RKO (cell line): ENCODE measurements at regions not wholly inside any gene's neighbourhood (a gene's known extent, or its start where the extent isn't known, plus 50 kb on each side); places are given as distances from the start of the nearest gene placed in this dataset.
"Not testable (repeated sequence)": the region's sequence is repeated elsewhere in the genome, so short reads cannot be mapped to it uniquely, and the experiment has no call there.

ENCODE experiments used
- DNase-seq: peaks from one replicate; pipeline ENCODE4 v3.0.0-alpha.2; 2016; ENCODE audit warnings: low spot score

- DNase-seq, result no peak
These were observed 1548.6 kb downstream of the EFNA5 start for GRCh38 chr5:106121972-106122605.

GRCh38 chr5:106116682-106117081, 1554.1 kb downstream of the EFNA5 start:
- DNase-seq, result no peak

DNA sequence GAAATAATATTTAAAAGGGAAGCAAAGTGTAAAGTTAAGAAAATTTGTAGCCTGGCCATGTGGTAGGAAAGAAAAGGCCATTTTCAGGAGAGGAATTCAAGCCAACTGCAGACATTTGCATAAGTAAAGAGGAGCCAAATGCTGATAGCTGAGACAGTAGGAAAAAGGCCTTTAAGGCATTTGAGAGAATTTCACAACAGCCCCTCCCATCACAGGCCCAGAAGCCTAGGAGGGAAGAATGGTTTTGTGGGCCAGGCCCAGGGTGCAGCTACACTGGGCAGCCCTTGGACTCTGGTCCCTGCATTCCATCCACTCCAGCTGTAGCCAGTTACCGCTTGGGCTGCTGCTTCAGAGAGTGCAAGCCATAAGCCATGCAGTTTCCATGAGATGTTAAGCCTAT, 1556.8 kb downstream of the EFNA5 start:
- DNase-seq, result no peak

DNA sequence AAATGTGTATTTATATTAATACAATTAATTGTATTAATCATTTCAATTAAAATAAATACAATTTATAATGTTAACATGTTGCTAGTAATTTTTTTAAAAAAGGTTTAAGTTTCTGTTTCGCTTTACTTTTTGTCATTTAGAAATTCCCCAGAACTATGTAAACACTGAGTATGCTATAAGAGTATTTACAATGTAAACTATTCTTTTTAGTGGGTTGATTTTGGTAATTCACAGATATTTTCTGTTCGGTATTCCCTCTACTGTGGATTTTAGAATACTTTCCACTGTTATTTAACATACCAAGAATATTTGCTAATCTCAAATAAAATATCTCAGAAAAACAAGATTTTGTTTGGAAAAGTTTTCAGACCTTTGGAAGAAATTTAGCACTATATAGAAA, 1564.4 kb downstream of the EFNA5 start:
- no peak for DNase-seq

DNA sequence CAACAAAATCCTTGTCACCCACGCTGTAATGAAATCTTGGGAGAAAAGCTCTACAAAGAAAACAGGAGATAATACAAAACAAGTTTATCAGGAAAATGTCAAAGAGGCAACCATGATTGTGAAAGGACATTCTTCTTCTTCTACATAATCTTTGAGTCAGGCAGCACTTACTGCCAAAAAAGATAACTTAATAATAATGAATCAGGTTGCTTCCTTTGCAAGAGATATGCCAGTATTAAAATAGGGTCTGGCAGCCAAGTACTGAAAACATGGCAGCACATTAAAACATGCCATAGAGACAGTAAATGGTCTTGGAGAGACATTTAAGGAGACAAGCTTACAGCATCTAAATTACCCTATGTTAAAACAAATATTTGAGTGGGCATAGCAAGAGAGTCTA, 1573.4 kb downstream of the EFNA5 start:
- DNase-seq, result no peak

- no peak for DNase-seq
These were observed 1575.9 kb downstream of the EFNA5 start for GRCh38 chr5:106094839-106095238.

DNA sequence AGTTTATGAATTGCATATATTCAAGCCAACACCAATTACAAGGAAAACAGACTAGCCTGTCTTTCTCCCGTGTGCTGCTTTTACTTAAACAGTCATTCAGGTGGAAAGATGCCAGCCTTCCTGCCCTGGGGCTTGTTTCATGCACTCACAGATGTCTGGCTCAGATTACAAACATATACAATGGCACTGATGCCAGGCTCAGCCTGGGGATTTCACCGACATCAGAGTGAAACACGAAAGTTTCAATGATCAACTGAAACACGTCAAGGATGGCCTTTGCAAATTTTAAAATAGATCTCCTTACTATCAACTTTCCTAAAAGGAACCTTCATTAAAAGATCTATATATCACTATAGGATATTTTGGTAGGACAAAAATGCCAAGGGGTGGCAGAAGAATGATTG, 1576.5 kb downstream of the EFNA5 start:
- DNase-seq, result no peak

DNA sequence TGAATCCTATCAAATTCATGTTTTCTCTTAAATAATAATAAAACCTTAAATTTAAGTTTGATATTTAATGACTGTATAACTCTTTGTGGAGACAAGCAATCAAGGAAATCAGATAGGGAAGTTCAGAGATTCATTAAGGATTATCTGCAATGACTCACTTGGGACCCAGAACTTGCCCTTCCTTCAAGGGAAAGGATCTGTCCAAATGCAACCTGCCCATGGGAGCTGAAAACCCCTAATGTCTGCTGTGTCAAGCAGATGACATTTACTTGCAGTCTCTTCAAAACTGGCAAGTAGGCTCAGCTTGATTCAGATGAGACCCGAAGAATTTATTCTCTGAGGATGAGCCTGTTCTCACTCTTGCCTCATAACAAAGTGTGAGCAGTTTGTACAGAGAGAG, 1577.6 kb downstream of the EFNA5 start:
- DNase-seq, result no peak

DNA sequence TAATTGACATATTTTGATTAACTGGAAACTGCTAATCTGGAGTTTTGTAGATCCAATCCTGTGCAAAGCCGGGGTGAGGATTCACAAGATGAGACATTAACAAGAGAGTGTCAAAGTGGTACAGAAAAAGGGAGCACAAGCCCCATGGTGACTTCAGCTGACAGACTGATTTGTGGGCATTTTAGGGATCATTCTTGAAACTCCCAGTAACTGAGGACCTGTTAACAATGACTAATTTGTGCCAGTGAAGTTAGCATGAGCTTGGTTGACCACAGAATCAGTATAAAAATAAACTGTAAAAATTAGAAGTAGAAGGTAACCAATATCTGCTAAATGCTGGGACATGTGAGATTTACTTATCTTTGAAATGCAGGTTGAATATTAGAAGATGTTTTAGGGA, 1578.3 kb downstream of the EFNA5 start:
- DNase-seq, result no peak

DNA sequence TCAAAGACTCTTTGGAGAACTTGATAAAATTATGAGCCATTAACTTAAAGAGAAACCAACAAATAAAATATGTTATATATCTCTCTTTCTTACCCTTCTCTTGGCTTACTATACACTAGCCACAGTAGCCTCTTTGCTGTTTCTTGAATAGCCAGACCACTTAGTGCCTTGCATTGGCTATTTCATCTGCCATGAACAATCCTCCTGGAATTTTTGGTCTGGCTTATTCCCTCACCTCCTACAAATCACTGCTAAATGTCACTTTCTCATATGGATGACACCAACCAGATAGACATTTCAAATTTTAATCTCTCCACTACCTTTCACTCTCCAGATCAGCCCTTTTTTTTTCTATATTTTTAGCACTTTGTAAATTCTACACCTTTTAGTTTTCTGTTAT, 1581.7 kb downstream of the EFNA5 start:
- DNase-seq, result no peak

- DNase-seq, result no peak
These were observed 1582.3 kb downstream of the EFNA5 start for GRCh38 chr5:106088462-106088861.

- DNase-seq, result no peak
These were observed 1584.4 kb downstream of the EFNA5 start for GRCh38 chr5:106086352-106086751.

DNA sequence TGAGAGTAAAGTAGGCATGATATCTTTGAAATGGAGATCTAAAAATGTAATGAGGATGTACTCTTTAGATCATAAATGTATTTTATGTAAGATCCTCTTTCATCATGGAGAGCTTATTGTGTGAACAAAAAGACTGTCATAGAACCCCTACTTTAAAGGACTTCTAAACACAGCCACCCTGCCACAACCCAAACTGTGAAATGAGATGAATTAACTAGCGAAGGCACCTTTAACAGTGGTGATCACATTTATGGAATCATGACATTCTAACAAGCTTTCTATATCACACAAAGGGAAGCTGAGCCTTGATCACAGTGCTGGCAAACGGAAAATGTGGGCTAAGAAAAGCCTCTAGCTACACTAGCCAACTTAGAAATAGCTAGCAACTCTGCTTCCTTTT, 1585.2 kb downstream of the EFNA5 start:
- no peak for DNase-seq

DNA sequence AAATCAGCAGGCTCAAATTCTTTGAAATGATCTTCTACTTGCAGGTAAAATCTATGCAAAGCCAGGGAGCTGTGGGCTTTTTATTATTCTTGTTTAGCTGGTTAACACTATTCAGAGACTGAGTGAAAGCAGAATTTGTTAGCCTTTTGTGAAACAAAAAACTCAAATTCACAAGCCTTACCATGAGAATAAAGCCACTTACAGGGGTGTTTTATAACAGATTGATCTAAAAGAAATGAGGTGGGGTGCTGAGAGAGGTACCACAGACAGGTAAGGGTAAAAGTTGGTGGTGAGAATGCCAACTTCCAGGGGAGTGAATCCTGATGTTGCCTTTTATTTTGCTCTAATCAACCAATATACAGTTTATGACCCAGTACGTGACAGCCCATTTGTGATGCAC, 1585.6 kb downstream of the EFNA5 start:
- no peak for DNase-seq

- no peak for DNase-seq
These were observed 1590.2 kb downstream of the EFNA5 start for GRCh38 chr5:106080535-106080934.

- DNase-seq, result no peak
These were observed 1594.1 kb downstream of the EFNA5 start for GRCh38 chr5:106076655-106077054.

DNA sequence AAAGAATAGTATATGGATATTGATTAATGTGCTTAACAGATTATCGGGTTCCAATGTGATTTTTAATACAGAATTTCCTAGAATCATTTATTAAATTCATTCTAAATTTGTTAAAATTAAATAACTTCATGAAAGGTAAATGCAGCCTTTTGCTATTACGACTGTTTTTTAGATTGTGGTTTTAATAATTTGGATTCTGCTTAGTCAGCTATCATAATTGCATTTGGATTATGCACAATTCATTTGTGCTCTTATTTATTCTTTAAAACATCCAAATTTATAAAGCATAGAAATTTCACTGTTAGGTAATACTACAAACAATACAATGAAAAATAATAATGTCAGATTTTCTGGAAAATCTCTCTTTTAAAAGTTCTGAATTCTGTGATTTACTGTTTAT, 1598.5 kb downstream of the EFNA5 start:
- DNase-seq, result no peak

GRCh38 chr5:106047341-106047740, 1623.4 kb downstream of the EFNA5 start:
- DNase-seq, result no peak

GRCh38 chr5:106032069-106032468, 1638.7 kb downstream of the EFNA5 start:
- DNase-seq, result not testable (repeated sequence)

- no peak for DNase-seq
These were observed 1642.4 kb downstream of the EFNA5 start for GRCh38 chr5:106028314-106028713.

- DNase-seq, result no peak
These were observed 1649.8 kb downstream of the EFNA5 start for GRCh38 chr5:106020894-106021293.

DNA sequence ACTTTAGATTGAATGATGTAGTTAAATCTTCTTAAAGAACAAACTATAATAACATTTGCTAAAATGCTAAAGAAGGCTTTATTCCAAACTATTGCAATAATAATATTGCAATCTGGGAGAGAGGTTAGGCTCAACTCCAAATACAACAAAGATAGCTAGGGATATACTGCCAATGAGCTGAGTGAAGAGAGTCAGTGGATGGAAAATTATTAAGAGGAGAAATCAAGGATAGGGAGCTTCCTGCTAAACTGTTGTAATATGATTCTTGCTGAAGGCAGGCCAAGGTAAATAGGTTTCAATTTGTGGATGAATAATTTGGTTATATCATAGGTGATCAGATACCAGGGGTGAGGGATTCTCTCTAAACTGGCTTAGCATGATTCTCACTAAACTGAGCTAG, 1651.5 kb downstream of the EFNA5 start:
- DNase-seq, result no peak

DNA sequence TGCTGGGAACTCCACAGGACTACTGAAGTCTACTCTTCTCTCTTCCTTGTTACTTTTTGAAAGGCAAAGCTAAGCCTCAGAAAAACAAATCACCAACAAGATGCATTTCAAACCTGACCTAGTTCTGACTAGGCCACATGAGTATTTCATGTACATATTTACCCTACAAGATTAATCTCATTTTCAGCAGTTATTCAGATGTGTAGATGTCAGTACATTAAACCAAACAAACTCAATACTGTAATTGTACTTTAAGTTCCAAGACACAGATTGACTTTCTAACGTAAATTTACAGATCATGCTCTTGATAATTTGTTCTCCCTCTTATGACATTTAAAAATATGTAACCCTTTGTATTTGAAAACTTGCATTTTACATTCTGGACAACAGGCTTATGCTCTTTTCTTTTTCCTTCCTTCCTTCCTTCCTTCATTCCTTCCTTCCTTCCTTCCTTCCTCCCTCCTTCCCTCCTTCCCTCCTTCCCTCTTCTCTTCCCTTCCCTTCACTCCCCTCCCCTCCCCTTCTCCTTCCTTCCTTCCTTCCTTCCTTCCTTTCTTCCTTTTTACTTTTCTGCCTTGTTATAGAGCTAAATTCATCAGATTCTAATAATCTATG, 1653.4 kb downstream of the EFNA5 start:
- no peak for DNase-seq

- DNase-seq, result no peak
These were observed 1656.5 kb downstream of the EFNA5 start for GRCh38 chr5:106014262-106014661.
